Fibroblast of lung (primary cell): ENCODE measurements at regions not wholly inside any gene's neighbourhood (a gene's known extent, or its start where the extent isn't known, plus 50 kb on each side); places are given as distances from the start of the nearest gene placed in this dataset.

Experiments used
- CTCF ChIP-seq, 2 donors: IDR thresholded peaks in 1 of 2; conservative IDR thresholded peaks in 1 of 2; 1 replicate in 1 of 2; 2 replicates in 1 of 2; pipeline ENCODE4 v1.5.1; 2011 to 2012; ENCODE audit warnings: low read length in 2 of 2, control low read depth in 1 of 2, inconsistent platforms in 1 of 2, low read depth in 1 of 2, mild to moderate bottlenecking in 1 of 2
- EZH2 ChIP-seq: IDR thresholded peaks from 2 replicates; pipeline ENCODE4 v1.5.1; 2012; ENCODE audit warnings: low read length, control low read depth, mild to moderate bottlenecking; ENCODE audit errors: missing control alignments

GRCh38 chr17:74002241-74002640 is 201.2 kb upstream of the RPL38 start:
- TF ChIP-seq EZH2: no peak
- TF ChIP-seq CTCF (conservative IDR thresholded peaks at IDR 0.05 in 1 of 2, IDR thresholded peaks at IDR 0.05 in 1 of 2; ENCODE audit: low read depth in 1 of 2, low read length in 2 of 2): no peak
